HG02798 (cell line): ENCODE measurements at regions not wholly inside any gene's neighbourhood (a gene's known extent, or its start where the extent isn't known, plus 50 kb on each side); places are given as distances from the start of the nearest gene placed in this dataset.
"Not testable (repeated sequence)": the region's sequence is repeated elsewhere in the genome, so short reads cannot be mapped to it uniquely, and the experiment has no call there.

Experiments used
- ATAC-seq: cut with Tn5 transposase; IDR thresholded peaks from one replicate; pipeline ENCODE4 v1.9.1; 2021; ENCODE audit warnings: mild to moderate bottlenecking; ENCODE audit not compliant: unreplicated experiment, poor library complexity

- ATAC-seq = peak; percentile 83
Observed at GRCh38 chr13:33639626-33640080, 178.3 kb upstream of the RFC3 start.

GRCh38 chr13:33640832-33641231, 177.1 kb upstream of the RFC3 start:
- ATAC-seq = no peak

GRCh38 chr13:33642374-33643065, 175.4 kb upstream of the RFC3 start:
- ATAC-seq = no peak

GRCh38 chr13:33644581-33645543, 173.1 kb upstream of the RFC3 start:
- no peak for ATAC-seq

GRCh38 chr13:33645591-33646554, 172.1 kb upstream of the RFC3 start:
- ATAC-seq = no peak

- no peak for ATAC-seq
Observed at GRCh38 chr13:33649212-33649878, 168.6 kb upstream of the RFC3 start.

GRCh38 chr13:33651766-33652165, 166.2 kb upstream of the RFC3 start:
- ATAC-seq = no peak

- ATAC-seq = no peak
Observed at GRCh38 chr13:33657274-33657673, 160.7 kb upstream of the RFC3 start.

GRCh38 chr13:33659466-33659865, 158.5 kb upstream of the RFC3 start:
- ATAC-seq = no peak

- ATAC-seq = no peak
Observed at GRCh38 chr13:33659894-33660293, 158.1 kb upstream of the RFC3 start.

- ATAC-seq = no peak
Observed at GRCh38 chr13:33662392-33662791, 155.6 kb upstream of the RFC3 start.

GRCh38 chr13:33665626-33666175, 152.2 kb upstream of the RFC3 start:
- ATAC-seq = no peak

- ATAC-seq = no peak
Observed at GRCh38 chr13:33671560-33671959, 146.4 kb upstream of the RFC3 start.

GRCh38 chr13:33672022-33672421, 145.9 kb upstream of the RFC3 start:
- ATAC-seq = not testable (repeated sequence)

GRCh38 chr13:33676045-33676989, 141.6 kb upstream of the RFC3 start:
- peak; percentile 43 for ATAC-seq

- ATAC-seq = no peak
Observed at GRCh38 chr13:33677215-33677614, 140.7 kb upstream of the RFC3 start.

GRCh38 chr13:33678084-33678483, 139.9 kb upstream of the RFC3 start:
- no peak for ATAC-seq

GRCh38 chr13:33678906-33679657, 138.9 kb upstream of the RFC3 start:
- ATAC-seq = peak; percentile 93
